H1 (cell line): ENCODE measurements at regions not wholly inside any gene's neighbourhood (a gene's known extent, or its start where the extent isn't known, plus 50 kb on each side); places are given as distances from the start of the nearest gene placed in this dataset.

Experiments
- CHD7 ChIP-seq: fragments of 300-600 bp; sonication (generic); IDR thresholded peaks from 2 replicates; pipeline ENCODE4 v1.7.1; 2012; ENCODE audit warnings: low read length, moderate library complexity, mild to moderate bottlenecking, inconsistent platforms; ENCODE audit not compliant: insufficient replicate concordance
- KDM4A ChIP-seq: IDR thresholded peaks from one replicate; pipeline ENCODE4 v1.7.1; 2012; ENCODE audit warnings: low read depth, mild to moderate bottlenecking, moderate library complexity, low read length, inconsistent platforms; ENCODE audit not compliant: severe bottlenecking
- TAF7 ChIP-seq: optimal IDR thresholded peaks from 2 replicates; pipeline ENCODE3; 2011; ENCODE audit warnings: low read depth, mild to moderate bottlenecking, inconsistent platforms, low read length, moderate library complexity, borderline replicate concordance
- TCF12 ChIP-seq: IDR thresholded peaks from 2 replicates; pipeline ENCODE4 v1.6.1; 2011; ENCODE audit warnings: low read depth, mild to moderate bottlenecking, low read length

DNA sequence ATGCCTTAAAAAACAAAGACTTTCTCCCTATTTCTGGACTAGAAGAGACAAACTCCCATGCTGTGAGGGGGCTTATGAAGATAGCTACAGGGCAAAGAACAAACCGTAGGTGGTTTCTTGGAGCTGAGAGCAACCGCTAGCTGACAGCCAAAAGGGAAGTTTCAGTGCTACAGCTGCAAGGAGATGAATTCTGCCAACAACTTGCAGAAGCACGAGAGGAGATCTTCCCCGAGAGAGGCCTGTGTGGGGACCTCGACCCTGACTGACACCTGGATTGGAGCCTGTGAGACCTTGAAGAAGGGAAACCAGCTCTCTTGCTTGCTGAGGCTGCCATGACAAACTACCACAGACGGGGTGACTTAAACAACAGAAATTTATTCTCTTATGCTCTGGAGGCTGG, 183.8 kb upstream of the VCX3A start (continued):
- TF ChIP-seq TAF7 (no peak), CHD7 (no peak), TCF12 (no peak), KDM4A (no peak)
